ENCODE measurements at regions not wholly inside any gene's neighbourhood (a gene's known extent, or its start where the extent isn't known, plus 50 kb on each side); places are given as distances from the start of the nearest gene placed in this dataset.

GRCh38 chr21:14797543-14797942 is 251.4 kb upstream of the SAMSN1 start:
- DNase-seq (ENCODE audit: extremely low read depth, insufficient read length) = no peak
- TF ChIP-seq CTCF (IDR thresholded peaks at IDR 0.05; ENCODE audit: insufficient read depth, low read length, poor library complexity, severe bottlenecking) = no peak
- Histone ChIP-seq H3K27me3 (replicated peaks; ENCODE audit: control insufficient read depth, insufficient read depth, low read length) (no peaks in the 10 kb centered on the region), H3K36me3 (ENCODE audit: control insufficient read depth, insufficient read depth, low read length) (no peaks in the 10 kb centered on the region), H3K4me3 (replicated peaks; ENCODE audit: low read depth, low read length) (no peak overlapping the region)

- no peaks in the 10 kb centered on the region for H3K36me3 ChIP-seq (ENCODE audit: control insufficient read depth, insufficient read depth, low read length)
These were observed 241.2 kb upstream of the SAMSN1 start for GRCh38 chr21:14787312-14787711.

GRCh38 chr21:14785679-14786078 is 239.6 kb upstream of the SAMSN1 start:
- Histone ChIP-seq H3K27me3 (replicated peaks; ENCODE audit: control insufficient read depth, insufficient read depth, low read length) (no peaks in the 10 kb centered on the region), H3K36me3 (ENCODE audit: control insufficient read depth, insufficient read depth, low read length) (no peaks in the 10 kb centered on the region), H3K4me3 (replicated peaks; ENCODE audit: low read depth, low read length) (no peak overlapping the region)
- DNase-seq (ENCODE audit: extremely low read depth, insufficient read length) = no peak
- TF ChIP-seq CTCF (IDR thresholded peaks at IDR 0.05; ENCODE audit: insufficient read depth, low read length, poor library complexity, severe bottlenecking) = no peak

More at GRCh38 chr21:14787312-14787711, 241.2 kb upstream of the SAMSN1 start:
- no peak for TF ChIP-seq CTCF (IDR thresholded peaks at IDR 0.05; ENCODE audit: insufficient read depth, low read length, poor library complexity, severe bottlenecking)
- Histone ChIP-seq H3K4me3 (replicated peaks; ENCODE audit: low read depth, low read length) (no peak overlapping the region), H3K27me3 (replicated peaks; ENCODE audit: control insufficient read depth, insufficient read depth, low read length) (no peaks in the 10 kb centered on the region)
- no peak for DNase-seq (ENCODE audit: extremely low read depth, insufficient read length)

- no peaks in the 10 kb centered on the region for H3K27me3 ChIP-seq (replicated peaks; ENCODE audit: control insufficient read depth, insufficient read depth, low read length)
- peak; percentile 72 for TF ChIP-seq CTCF (IDR thresholded peaks at IDR 0.05; ENCODE audit: insufficient read depth, low read length, poor library complexity, severe bottlenecking)
- no peak for DNase-seq (ENCODE audit: extremely low read depth, insufficient read length)
- H3K36me3 ChIP-seq (ENCODE audit: control insufficient read depth, insufficient read depth, low read length) = no peaks in the 10 kb centered on the region
- no peak overlapping the region for H3K4me3 ChIP-seq (replicated peaks; ENCODE audit: low read depth, low read length)
These were observed 227.7 kb upstream of the SAMSN1 start for GRCh38 chr21:14773777-14774345.

- no peak for DNase-seq (ENCODE audit: extremely low read depth, insufficient read length)
- no peaks in the 10 kb centered on the region for H3K27me3 ChIP-seq (replicated peaks; ENCODE audit: control insufficient read depth, insufficient read depth, low read length)
- H3K4me3 ChIP-seq (replicated peaks; ENCODE audit: low read depth, low read length) = no peak overlapping the region
- H3K36me3 ChIP-seq (ENCODE audit: control insufficient read depth, insufficient read depth, low read length) = no peaks in the 10 kb centered on the region
- TF ChIP-seq CTCF (IDR thresholded peaks at IDR 0.05; ENCODE audit: insufficient read depth, low read length, poor library complexity, severe bottlenecking) = no peak
These were observed 225.5 kb upstream of the SAMSN1 start for GRCh38 chr21:14771593-14771992.

- TF ChIP-seq CTCF (IDR thresholded peaks at IDR 0.05; ENCODE audit: insufficient read depth, low read length, poor library complexity, severe bottlenecking) = no peak
- Histone ChIP-seq H3K27me3 (replicated peaks; ENCODE audit: control insufficient read depth, insufficient read depth, low read length) (no peaks in the 10 kb centered on the region), H3K36me3 (ENCODE audit: control insufficient read depth, insufficient read depth, low read length) (no peaks in the 10 kb centered on the region), H3K4me3 (replicated peaks; ENCODE audit: low read depth, low read length) (no peak overlapping the region)
- DNase-seq (ENCODE audit: extremely low read depth, insufficient read length) = no peak
These were observed 221.9 kb upstream of the SAMSN1 start for GRCh38 chr21:14768042-14768441.

All from GM06990 (cell line).